ENCODE measurements at regions not wholly inside any gene's neighbourhood (a gene's known extent, or its start where the extent isn't known, plus 50 kb on each side); places are given as distances from the start of the nearest gene placed in this dataset.
A peak's percentile ranks its signal among the peaks of the same experiment; 100 is the strongest.
"Not testable (repeated sequence)": the region's sequence is repeated elsewhere in the genome, so short reads cannot be mapped to it uniquely, and the experiment has no call there.

GRCh38 chr7:132030086-132030568, 473.7 kb upstream of the PODXL start:
- DNase-seq (ENCODE audit: low read depth), result no peak

GRCh38 chr7:132029369-132030085, 473.1 kb upstream of the PODXL start:
- no peak for DNase-seq (ENCODE audit: low read depth)

- no peak for DNase-seq (ENCODE audit: low read depth)
Measured at GRCh38 chr7:132028144-132028920, 471.9 kb upstream of the PODXL start.

GRCh38 chr7:132024290-132024689, 467.9 kb upstream of the PODXL start:
- no peak for DNase-seq (ENCODE audit: low read depth)

- no peak for DNase-seq (ENCODE audit: low read depth)
Measured at GRCh38 chr7:132023466-132023865, 467.0 kb upstream of the PODXL start.

- DNase-seq (ENCODE audit: low read depth), result no peak
Measured at GRCh38 chr7:132022188-132022587, 465.8 kb upstream of the PODXL start.

- no peak for DNase-seq (ENCODE audit: low read depth)
Measured at GRCh38 chr7:132019703-132020102, 463.3 kb upstream of the PODXL start.

- DNase-seq (ENCODE audit: low read depth), result peak; percentile 86
Measured at GRCh38 chr7:132009778-132010177, 453.4 kb upstream of the PODXL start.

- DNase-seq (ENCODE audit: low read depth), result peak; percentile 37
Measured at GRCh38 chr7:132004529-132004928, 448.1 kb upstream of the PODXL start.

GRCh38 chr7:132002343-132002968, 446.0 kb upstream of the PODXL start:
- peak; percentile 41 for DNase-seq (ENCODE audit: low read depth)

- DNase-seq (ENCODE audit: low read depth), result no peak
Measured at GRCh38 chr7:132001146-132001545, 444.7 kb upstream of the PODXL start.

GRCh38 chr7:131999193-131999592, 442.8 kb upstream of the PODXL start:
- DNase-seq (ENCODE audit: low read depth), result no peak

- DNase-seq (ENCODE audit: low read depth), result no peak
Measured at GRCh38 chr7:131995324-131995723, 438.9 kb upstream of the PODXL start.

- DNase-seq (ENCODE audit: low read depth), result not testable (repeated sequence)
Measured at GRCh38 chr7:131981069-131981468, 424.6 kb upstream of the PODXL start.

- not testable (repeated sequence) for DNase-seq (ENCODE audit: low read depth)
Measured at GRCh38 chr7:131978118-131978517, 421.7 kb upstream of the PODXL start.

GRCh38 chr7:131976411-131976810, 420.0 kb upstream of the PODXL start:
- no peak for DNase-seq (ENCODE audit: low read depth)

- no peak for DNase-seq (ENCODE audit: low read depth)
Measured at GRCh38 chr7:131974671-131975070, 418.2 kb upstream of the PODXL start.

GRCh38 chr7:131972251-131972650, 415.8 kb upstream of the PODXL start:
- DNase-seq (ENCODE audit: low read depth), result no peak

- peak; percentile 41 for DNase-seq (ENCODE audit: low read depth)
Measured at GRCh38 chr7:131970602-131971001, 414.2 kb upstream of the PODXL start.

- no peak for DNase-seq (ENCODE audit: low read depth)
Measured at GRCh38 chr7:131969560-131969959, 413.1 kb upstream of the PODXL start.

GRCh38 chr7:131967216-131967730, 410.8 kb upstream of the PODXL start:
- no peak for DNase-seq (ENCODE audit: low read depth)

- no peak for DNase-seq (ENCODE audit: low read depth)
Measured at GRCh38 chr7:131964203-131964602, 407.8 kb upstream of the PODXL start.

Data from HT1080 (cell line).